SK-N-SH (cell line): ENCODE measurements at regions not wholly inside any gene's neighbourhood (a gene's known extent, or its start where the extent isn't known, plus 50 kb on each side); places are given as distances from the start of the nearest gene placed in this dataset.

Experiments
- CHD2 ChIP-seq: fragments of 150-350 bp; IDR thresholded peaks from 2 replicates; pipeline ENCODE4 v1.6.1; 2018; ENCODE audit warnings: low read length; ENCODE audit not compliant: partially characterized antibody
- ELF1 ChIP-seq: IDR thresholded peaks from 2 replicates; pipeline ENCODE4 v1.4.0; 2012
- EZH2phosphoT487 ChIP-seq: fragments of 200-600 bp; sonication (generic); IDR thresholded peaks from 2 replicates; pipeline ENCODE4 v1.6.1; 2017; ENCODE audit warnings: low read depth, mixed run types, mild to moderate bottlenecking, antibody characterized with exemption, moderate library complexity, borderline replicate concordance
- JUND ChIP-seq: IDR thresholded peaks from 2 replicates; pipeline ENCODE4 v1.4.0; 2012
- POLR2AphosphoS5 ChIP-seq: IDR thresholded peaks from 2 replicates; pipeline ENCODE4 v1.6.1; 2012; ENCODE audit warnings: low read depth, low read length
- RCOR1 ChIP-seq: fragments of 150-350 bp; IDR thresholded peaks from 2 replicates; pipeline ENCODE4 v1.6.1; 2017; ENCODE audit warnings: antibody characterized with exemption, low read length
- RFX5 ChIP-seq: IDR thresholded peaks from 2 replicates; pipeline ENCODE4 v1.6.1; 2012; ENCODE audit warnings: mild to moderate bottlenecking, improper control_type of control experiment, low read length
- TAF1 ChIP-seq: IDR thresholded peaks from 2 replicates; pipeline ENCODE4 v1.6.1; 2012; ENCODE audit warnings: low read depth, mild to moderate bottlenecking, low read length, moderate library complexity, borderline replicate concordance
- TF ChIP-seq, protein P1 (sequence below): fragments of 200-600 bp; sonication (generic); IDR thresholded peaks from 2 replicates; pipeline ENCODE4 v1.6.1; 2017; ENCODE audit warnings: antibody characterized with exemption, mild to moderate bottlenecking, moderate library complexity
- TF ChIP-seq, protein P2 (sequence below): IDR thresholded peaks from 2 replicates; pipeline ENCODE4 v1.4.0; 2012; ENCODE audit warnings: low read depth
- TF ChIP-seq, protein P3 (sequence below): IDR thresholded peaks from 2 replicates; pipeline ENCODE4 v1.4.0; 2012; ENCODE audit warnings: low read depth, borderline replicate concordance

DNA sequence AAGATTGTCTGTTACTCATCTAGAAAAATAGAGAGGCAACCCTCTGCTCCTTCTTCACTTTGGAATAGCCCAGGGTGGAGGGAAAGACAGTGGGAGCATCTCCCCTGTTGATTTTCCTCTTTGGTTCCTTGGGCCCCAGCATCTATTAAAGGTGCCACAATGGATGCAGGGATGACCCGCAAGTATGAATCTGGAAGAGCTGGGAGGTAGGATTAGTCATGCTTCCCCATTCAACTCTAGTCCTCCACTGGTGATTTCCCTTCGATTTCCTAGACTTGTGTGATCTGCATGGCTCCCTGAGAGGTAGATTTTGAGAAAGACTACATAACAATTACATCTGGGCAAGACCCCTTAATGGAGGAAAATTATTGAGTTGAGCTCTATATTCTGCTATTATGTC lies 127.8 kb downstream of the MAGEE1 start:
- TF ChIP-seq ELF1 (no peak), RCOR1 (no peak), JUND (no peak), RFX5 (no peak), POLR2AphosphoS5 (no peak), TAF1 (no peak), EZH2phosphoT487 (no peak), CHD2 (no peak)
- TF ChIP-seq, protein P1, sequence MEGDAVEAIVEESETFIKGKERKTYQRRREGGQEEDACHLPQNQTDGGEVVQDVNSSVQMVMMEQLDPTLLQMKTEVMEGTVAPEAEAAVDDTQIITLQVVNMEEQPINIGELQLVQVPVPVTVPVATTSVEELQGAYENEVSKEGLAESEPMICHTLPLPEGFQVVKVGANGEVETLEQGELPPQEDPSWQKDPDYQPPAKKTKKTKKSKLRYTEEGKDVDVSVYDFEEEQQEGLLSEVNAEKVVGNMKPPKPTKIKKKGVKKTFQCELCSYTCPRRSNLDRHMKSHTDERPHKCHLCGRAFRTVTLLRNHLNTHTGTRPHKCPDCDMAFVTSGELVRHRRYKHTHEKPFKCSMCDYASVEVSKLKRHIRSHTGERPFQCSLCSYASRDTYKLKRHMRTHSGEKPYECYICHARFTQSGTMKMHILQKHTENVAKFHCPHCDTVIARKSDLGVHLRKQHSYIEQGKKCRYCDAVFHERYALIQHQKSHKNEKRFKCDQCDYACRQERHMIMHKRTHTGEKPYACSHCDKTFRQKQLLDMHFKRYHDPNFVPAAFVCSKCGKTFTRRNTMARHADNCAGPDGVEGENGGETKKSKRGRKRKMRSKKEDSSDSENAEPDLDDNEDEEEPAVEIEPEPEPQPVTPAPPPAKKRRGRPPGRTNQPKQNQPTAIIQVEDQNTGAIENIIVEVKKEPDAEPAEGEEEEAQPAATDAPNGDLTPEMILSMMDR, result no peak
- TF ChIP-seq, protein P2, sequence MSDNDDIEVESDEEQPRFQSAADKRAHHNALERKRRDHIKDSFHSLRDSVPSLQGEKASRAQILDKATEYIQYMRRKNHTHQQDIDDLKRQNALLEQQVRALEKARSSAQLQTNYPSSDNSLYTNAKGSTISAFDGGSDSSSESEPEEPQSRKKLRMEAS, result no peak
- TF ChIP-seq, protein P3, sequence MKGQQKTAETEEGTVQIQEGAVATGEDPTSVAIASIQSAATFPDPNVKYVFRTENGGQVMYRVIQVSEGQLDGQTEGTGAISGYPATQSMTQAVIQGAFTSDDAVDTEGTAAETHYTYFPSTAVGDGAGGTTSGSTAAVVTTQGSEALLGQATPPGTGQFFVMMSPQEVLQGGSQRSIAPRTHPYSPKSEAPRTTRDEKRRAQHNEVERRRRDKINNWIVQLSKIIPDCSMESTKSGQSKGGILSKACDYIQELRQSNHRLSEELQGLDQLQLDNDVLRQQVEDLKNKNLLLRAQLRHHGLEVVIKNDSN, result no peak
